ENCODE measurements at regions not wholly inside any gene's neighbourhood (a gene's known extent, or its start where the extent isn't known, plus 50 kb on each side); places are given as distances from the start of the nearest gene placed in this dataset.

- Histone ChIP-seq H4K20me1 (ENCODE audit: insufficient read depth, low read length) (no peaks in the 10 kb centered on the region), H3K36me3 (replicated peaks in 1 of 2; ENCODE audit: control insufficient read depth in 1 of 2, insufficient read depth in 2 of 2, low read length in 2 of 2) (no peaks in the 10 kb centered on the region), H3K4me2 (ENCODE audit: low read depth, low read length) (no peak overlapping the region), H2AFZ (ENCODE audit: low read length) (no peak overlapping the region), H3K4me1 (ENCODE audit: insufficient read depth, low read length) (no peaks in the 10 kb centered on the region), H3K9me3 (ENCODE audit: low read length) (no peaks in the 10 kb centered on the region), H3K4me3 (replicated peaks in 1 of 3; ENCODE audit: insufficient read depth in 1 of 3, low read depth in 2 of 3, low read length in 3 of 3) (no peak overlapping the region), H3K27me3 (ENCODE audit: control insufficient read depth in 1 of 2, insufficient read depth in 2 of 2, low read length in 2 of 2) (no peaks in the 10 kb centered on the region), H3K9ac (ENCODE audit: insufficient read depth, low read depth, low read length) (no peak overlapping the region), H3K79me2 (ENCODE audit: insufficient read depth, low read length) (no peaks in the 10 kb centered on the region), H3K27ac (ENCODE audit: extremely low read length, insufficient read depth, low read length) (no peak overlapping the region)
- DNase-seq (ENCODE audit: low spot score) (no peak), FAIRE-seq (no peak), ATAC-seq (no peak)
- ChIA-PET POLR2A (no interaction called here), CTCF (ENCODE audit: low intra/inter-chr PET ratio, low total read pairs) (no interaction called here)
- 1% methylated on average over 4 of the region's 4 CpGs for WGBS (ENCODE audit: low lambda C conversion rate)
- BruUV-seq (replicated peaks) = no TSS peak
- in situ Hi-C loops (cut with HindIII; ENCODE audit: extremely low pct_ligation_motif_present, low pct_unique_long_range_greater_than_20kb) (no loop called here), intact Hi-C loops (cut with micrococcal nuclease; ENCODE audit: unreplicated experiment) (no loop called here)
- TF ChIP-seq TBX2 (CRISPR knock-in tag; IDR thresholded peaks at IDR 0.05; ENCODE audit: borderline replicate concordance) (no peak), SMAD9 (CRISPR knock-in tag; IDR thresholded peaks at IDR 0.05) (no peak), TEAD3 (CRISPR knock-in tag; optimal IDR thresholded peaks at IDR 0.05; ENCODE audit: borderline replicate concordance) (no peak), POGK (CRISPR knock-in tag; conservative IDR thresholded peaks at IDR 0.05) (no peak), ZNF605 (CRISPR knock-in tag; IDR thresholded peaks at IDR 0.05) (no peak), RERE (CRISPR knock-in tag; IDR thresholded peaks at IDR 0.05; ENCODE audit: low read depth) (no peak), ZNF513 (CRISPR knock-in tag; conservative IDR thresholded peaks at IDR 0.05) (no peak), ZNF484 (CRISPR knock-in tag; IDR thresholded peaks at IDR 0.05; ENCODE audit: borderline replicate concordance, low read depth) (no peak), ZNF264 (CRISPR knock-in tag; IDR thresholded peaks at IDR 0.05) (no peak), ATF6 (CRISPR knock-in tag; conservative IDR thresholded peaks at IDR 0.05) (no peak), ZNF343 (CRISPR knock-in tag; IDR thresholded peaks at IDR 0.05) (no peak)
These were observed 636.3 kb upstream of the TENM4 start for GRCh38 chr11:80077113-80077512.
